Skeletal muscle satellite cell (primary cell): ENCODE measurements at regions not wholly inside any gene's neighbourhood (a gene's known extent, or its start where the extent isn't known, plus 50 kb on each side); places are given as distances from the start of the nearest gene placed in this dataset.

ENCODE experiments used
- H3K27me3 ChIP-seq: 2 replicates; pipeline ENCODE4 v1.7.0; 2013; ENCODE audit warnings: low read length; ENCODE audit not compliant: control insufficient read depth, insufficient read depth
- H3K36me3 ChIP-seq: 2 replicates; pipeline ENCODE4 v1.7.0; 2013; ENCODE audit warnings: mild to moderate bottlenecking, control low read depth, low read length; ENCODE audit not compliant: insufficient read depth
- H3K4me1 ChIP-seq: 2 replicates; pipeline ENCODE4 v1.7.0; 2013; ENCODE audit warnings: low read length; ENCODE audit not compliant: control insufficient read depth, insufficient read depth
- H3K4me2 ChIP-seq: 2 replicates; pipeline ENCODE4 v1.7.0; 2013; ENCODE audit warnings: mild to moderate bottlenecking, low read length
- H3K4me3 ChIP-seq: 2 replicates; pipeline ENCODE4 v1.7.0; 2013; ENCODE audit warnings: low read length
- H3K9ac ChIP-seq: 2 replicates; pipeline ENCODE4 v1.7.0; 2013; ENCODE audit warnings: mild to moderate bottlenecking, low read depth, low read length, moderate library complexity
- H3K9me3 ChIP-seq: replicated peaks from 2 replicates; pipeline ENCODE4 v1.7.0; 2013; ENCODE audit warnings: mild to moderate bottlenecking, control low read depth, low read length

DNA sequence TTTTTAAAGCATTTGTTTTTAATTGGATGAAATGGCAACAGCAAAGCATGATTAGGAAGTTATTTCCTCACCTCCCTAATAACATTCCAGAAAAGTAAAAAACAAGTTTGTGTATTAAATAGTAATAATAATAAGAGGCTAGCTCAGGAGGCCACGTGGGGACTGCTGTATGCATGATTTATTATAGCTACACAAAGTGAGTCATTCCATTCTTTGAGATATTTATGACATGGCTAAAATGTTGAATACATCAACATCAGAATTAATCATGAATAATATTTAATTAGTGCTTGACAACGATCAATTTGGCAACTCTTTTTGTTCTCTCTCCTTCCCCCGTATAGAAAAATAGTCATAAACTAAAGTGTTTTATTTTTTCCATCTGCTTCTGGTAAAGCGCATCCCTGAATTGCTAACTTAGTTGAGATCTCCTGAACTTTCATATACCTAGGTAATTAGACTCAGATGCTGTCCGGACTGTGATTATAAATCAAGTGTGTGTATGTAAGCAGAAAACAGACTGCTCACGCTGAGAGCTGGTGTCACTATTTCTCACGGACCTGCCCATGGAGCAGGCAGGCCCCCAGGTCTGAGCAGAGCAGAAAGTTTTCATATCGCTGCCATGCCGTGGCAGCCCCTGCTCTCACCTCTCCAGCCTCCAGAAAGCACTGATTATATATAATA lies 125.7 kb downstream of the WT1 start:
- Histone ChIP-seq H3K27me3 (no peaks in the 10 kb centered on the region), H3K36me3 (no peaks in the 10 kb centered on the region), H3K4me1 (no peaks in the 10 kb centered on the region), H3K4me3 (no peak overlapping the region), H3K9me3 (no peaks in the 10 kb centered on the region), H3K9ac (no peak overlapping the region), H3K4me2 (no peak overlapping the region)

DNA sequence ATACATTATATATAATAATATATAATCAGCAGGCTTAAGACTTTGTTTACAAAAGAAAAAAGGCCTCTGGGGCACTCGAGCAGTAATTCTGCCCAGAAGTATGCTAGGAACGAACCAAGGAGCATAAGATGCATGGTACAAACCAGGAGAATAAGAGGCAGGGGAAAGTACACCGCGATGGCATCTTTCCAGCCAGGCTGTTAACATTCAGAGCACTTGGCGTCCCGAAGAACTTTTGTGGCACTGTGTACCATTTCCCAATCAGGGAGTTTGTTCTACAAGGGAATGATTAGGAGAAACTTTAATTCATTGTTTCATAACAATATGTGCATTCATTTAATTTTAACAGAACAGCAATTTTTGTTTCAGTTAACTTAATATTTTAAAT lies 125.1 kb downstream of the WT1 start:
- no peak overlapping the region for H3K4me3 ChIP-seq
- no peak overlapping the region for H3K4me2 ChIP-seq
- no peaks in the 10 kb centered on the region for H3K36me3 ChIP-seq
- H3K4me1 ChIP-seq, result no peaks in the 10 kb centered on the region
- no peaks in the 10 kb centered on the region for H3K27me3 ChIP-seq
- H3K9me3 ChIP-seq, result no peaks in the 10 kb centered on the region
- no peak overlapping the region for H3K9ac ChIP-seq

DNA sequence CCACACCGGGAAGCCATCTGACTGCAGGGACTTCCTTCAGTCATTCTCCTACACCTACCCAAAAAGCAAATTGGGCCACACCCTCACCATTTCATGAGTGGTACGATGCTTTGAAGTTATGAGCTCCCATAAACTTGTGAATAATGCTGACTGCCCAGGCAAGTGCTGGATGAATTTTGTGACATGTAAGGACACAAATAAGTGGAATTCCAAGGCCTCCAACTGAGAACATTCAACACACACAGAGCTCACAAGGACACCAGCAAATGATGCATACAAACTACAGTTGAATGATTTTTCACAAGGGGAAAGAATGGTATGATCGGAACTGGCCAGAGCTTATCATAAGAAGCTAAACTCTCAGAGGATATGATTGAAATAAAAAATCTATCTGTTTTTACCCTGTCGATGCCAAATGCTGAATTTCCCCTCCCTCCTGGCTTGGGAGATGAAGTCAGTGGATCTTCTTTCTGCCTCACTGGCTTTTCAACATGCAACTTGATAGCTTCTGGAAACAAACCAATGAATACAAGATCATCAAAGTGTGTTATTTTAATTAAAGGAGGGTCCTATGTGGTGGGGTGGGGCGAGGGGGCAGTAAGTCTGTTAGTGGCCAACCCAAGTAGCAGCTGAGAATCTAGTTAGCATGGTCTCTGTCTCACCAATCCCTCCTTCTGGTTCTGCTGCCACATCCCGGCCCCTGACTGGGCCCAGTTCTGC lies 123.8 kb downstream of the WT1 start:
- H3K9ac ChIP-seq, result no peak overlapping the region
- no peaks in the 10 kb centered on the region for H3K27me3 ChIP-seq
- no peaks in the 10 kb centered on the region for H3K9me3 ChIP-seq
- H3K4me3 ChIP-seq, result no peak overlapping the region
- no peaks in the 10 kb centered on the region for H3K4me1 ChIP-seq
- H3K4me2 ChIP-seq, result no peak overlapping the region
- no peaks in the 10 kb centered on the region for H3K36me3 ChIP-seq

DNA sequence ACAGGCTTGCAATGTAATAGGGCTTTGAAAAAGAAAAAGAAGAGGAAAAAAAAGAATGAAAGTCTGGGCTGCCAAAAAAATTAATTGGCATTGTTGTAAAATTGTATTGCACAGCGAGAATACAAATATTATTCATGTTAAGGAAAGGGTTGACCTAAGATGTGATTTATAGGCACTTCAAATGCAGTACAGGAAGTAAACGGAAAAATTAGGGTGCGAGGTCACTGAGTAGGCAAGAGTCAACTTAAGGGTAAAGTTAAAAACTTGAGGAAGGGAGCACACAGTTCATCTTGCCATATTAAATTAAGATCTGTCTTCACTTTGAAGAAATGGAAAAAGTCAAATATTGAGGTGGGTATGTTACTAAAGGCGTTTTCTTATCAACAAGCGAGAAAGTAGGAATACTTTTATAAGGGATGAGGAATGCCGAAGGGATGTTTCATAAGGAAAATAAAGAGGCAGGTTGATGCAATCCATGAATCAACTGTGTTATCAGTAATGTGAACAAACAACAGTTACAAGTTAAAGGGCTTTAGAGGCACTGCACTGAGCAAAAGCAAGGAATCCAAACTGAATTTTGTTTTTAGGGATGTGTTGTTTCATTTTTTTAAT lies 123.0 kb downstream of the WT1 start:
- no peak overlapping the region for H3K4me2 ChIP-seq
- no peak overlapping the region for H3K4me3 ChIP-seq
- peaks cover 2% of the 10 kb centered on the region for H3K27me3 ChIP-seq
- H3K36me3 ChIP-seq, result no peaks in the 10 kb centered on the region
- H3K4me1 ChIP-seq, result no peaks in the 10 kb centered on the region
- no peaks in the 10 kb centered on the region for H3K9me3 ChIP-seq
- H3K9ac ChIP-seq, result no peak overlapping the region

DNA sequence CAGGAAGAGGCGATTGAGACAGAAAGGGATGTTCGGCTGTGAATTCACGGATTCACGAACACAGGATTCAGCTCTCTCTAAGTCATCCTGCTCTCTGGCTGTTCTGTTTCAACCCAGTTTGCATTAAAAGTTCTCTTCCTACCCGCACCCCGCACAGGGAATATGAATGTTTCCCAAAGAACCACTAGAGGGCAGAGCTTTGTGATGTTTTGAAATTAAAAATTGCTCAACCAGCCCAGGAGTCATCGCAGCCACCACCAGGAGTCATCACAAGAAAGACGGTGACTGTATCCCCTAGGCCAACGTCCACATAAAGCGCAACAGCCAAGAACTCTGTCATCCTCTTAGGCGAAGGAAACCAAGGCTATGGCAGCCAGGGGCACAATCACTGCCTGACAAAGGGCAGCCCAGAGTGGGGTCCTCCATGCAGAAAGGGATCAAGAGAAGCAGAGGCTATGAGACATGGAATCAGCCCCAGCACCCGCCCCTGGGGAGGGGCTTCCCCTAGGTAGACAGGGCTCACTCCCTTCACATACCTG lies 122.4 kb downstream of the WT1 start:
- no peak overlapping the region for H3K4me2 ChIP-seq
- peaks cover 2% of the 10 kb centered on the region for H3K27me3 ChIP-seq
- H3K9me3 ChIP-seq, result no peaks in the 10 kb centered on the region
- no peak overlapping the region for H3K4me3 ChIP-seq
- H3K4me1 ChIP-seq, result no peaks in the 10 kb centered on the region
- no peak overlapping the region for H3K9ac ChIP-seq
- no peaks in the 10 kb centered on the region for H3K36me3 ChIP-seq

DNA sequence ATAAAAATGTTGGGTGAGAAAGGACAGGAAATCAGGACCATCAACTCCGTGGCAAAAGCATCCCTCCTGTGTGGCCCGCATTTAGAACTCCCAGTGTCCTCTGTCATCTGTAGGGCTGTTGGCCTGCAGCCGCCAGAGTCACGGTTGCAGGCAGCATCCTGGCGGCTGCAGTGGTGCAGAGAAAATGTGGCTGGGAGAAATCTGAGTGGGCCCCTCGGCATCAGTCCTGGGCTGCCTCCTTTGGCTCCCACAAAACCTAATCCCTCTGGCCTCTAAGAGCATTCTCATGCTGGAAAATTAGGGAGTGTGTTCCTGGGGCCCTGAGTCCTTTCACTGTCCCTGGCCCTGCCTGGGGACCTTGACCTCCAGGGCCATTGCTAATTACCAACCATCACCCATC lies 121.9 kb downstream of the WT1 start:
- Histone ChIP-seq H3K4me1 (no peaks in the 10 kb centered on the region), H3K4me2 (no peak overlapping the region), H3K9ac (no peak overlapping the region), H3K9me3 (no peaks in the 10 kb centered on the region), H3K4me3 (no peak overlapping the region), H3K27me3 (peaks cover 2% of the 10 kb centered on the region), H3K36me3 (no peaks in the 10 kb centered on the region)

DNA sequence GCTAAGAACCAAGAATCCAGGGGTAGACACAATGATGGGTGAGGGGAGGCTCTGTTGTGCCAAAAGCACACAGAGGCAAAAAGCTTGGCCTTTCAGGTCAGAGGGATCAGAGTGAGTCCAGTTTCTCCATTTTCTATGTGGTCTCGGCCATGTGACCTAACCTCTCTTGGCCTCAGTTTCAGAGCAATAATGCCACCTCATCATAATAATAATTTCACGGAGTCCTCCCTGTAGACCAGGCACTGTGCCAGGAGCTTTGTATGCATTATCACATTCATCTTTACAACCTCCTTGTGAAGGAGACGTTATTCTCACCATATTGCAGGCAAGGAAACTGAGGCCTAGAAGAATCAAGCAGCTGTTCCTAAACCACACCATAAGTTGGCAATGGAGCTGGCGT lies 120.2 kb downstream of the WT1 start:
- Histone ChIP-seq H3K36me3 (no peaks in the 10 kb centered on the region), H3K4me1 (no peaks in the 10 kb centered on the region), H3K4me2 (no peak overlapping the region), H3K27me3 (peaks cover 9% of the 10 kb centered on the region), H3K9me3 (no peaks in the 10 kb centered on the region), H3K4me3 (no peak overlapping the region), H3K9ac (no peak overlapping the region)

DNA sequence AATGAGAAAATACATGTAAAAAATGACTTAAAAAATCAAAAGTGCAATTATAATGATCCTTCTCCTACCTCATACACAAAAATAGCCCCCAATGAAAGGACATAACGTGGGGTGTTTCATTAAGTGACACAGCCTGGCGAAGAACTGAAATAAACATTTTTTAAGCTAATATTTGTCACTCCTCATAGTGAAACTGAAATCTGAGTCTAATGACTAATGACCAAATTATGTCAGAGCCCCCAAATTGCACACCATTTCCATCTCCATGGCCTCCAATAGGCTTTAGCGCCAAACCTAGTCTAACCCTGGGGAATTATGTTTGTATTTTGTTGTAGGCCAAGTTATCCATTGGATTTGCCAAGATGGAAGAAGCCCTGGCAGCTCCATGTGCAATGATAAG lies 119.1 kb downstream of the WT1 start:
- H3K9ac ChIP-seq, result no peak overlapping the region
- no peaks in the 10 kb centered on the region for H3K9me3 ChIP-seq
- H3K27me3 ChIP-seq, result peaks cover 9% of the 10 kb centered on the region
- H3K4me2 ChIP-seq, result no peak overlapping the region
- no peaks in the 10 kb centered on the region for H3K4me1 ChIP-seq
- H3K36me3 ChIP-seq, result no peaks in the 10 kb centered on the region
- H3K4me3 ChIP-seq, result no peak overlapping the region

DNA sequence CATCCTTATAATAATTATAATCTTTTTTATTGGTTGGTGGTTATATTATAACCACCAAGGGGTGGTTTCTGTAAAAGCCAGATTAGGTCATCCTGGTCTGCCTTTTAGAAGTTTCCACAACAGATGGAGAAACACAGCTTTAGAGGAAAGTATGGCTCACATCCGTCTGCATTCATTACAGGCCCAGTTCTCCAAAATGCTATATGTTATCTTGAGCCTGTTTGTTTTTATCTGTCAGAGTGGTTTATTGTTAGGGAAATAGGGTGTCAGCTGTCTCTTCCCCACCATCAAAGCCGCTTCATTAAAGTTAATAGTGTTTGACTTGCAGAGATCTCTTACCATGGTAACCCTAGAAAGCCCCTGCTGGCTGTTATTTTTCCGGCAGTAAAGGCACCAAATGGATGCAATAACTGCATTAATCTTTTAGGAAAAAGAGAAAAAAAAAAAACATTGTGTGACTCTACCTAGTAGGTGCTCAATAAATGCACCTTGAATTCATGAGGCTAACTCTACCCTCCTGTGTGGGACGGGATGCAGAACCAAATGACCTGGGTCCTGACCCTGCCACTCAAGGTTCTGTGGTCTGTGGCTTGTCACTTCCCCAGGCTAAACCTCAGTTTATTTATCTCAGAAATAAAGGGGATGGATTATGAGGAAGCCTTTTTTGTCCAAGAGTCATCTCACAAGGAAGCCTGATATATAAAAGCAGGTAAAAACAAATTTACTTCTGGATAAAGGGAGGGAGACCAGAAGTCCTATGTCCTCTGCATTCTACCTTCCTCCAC lies 118.3 kb downstream of the WT1 start:
- H3K4me3 ChIP-seq, result no peak overlapping the region
- no peaks in the 10 kb centered on the region for H3K9me3 ChIP-seq
- no peak overlapping the region for H3K9ac ChIP-seq
- peaks cover 12% of the 10 kb centered on the region for H3K27me3 ChIP-seq
- no peaks in the 10 kb centered on the region for H3K4me1 ChIP-seq
- H3K36me3 ChIP-seq, result no peaks in the 10 kb centered on the region
- H3K4me2 ChIP-seq, result no peak overlapping the region

DNA sequence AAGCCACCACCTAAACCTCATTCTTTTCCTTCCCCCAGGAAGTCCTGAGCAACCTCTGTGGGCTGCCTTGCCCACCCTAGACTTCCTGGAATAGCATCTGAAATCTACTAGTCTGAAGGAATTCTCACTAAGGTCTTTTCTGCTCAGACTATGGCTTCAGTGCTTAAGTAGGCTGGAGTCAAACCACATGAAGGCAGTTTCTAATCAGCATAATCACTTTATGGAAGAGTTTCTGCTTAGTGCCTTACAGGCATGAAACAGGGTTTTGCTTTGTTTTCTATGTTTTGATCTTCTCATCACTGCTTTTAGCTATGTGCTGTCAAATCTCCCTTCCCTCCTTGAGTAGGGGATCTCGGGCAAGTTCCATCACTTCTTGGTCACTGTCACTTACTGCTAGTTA lies 117.7 kb downstream of the WT1 start:
- Histone ChIP-seq H3K9ac (no peak overlapping the region), H3K36me3 (no peaks in the 10 kb centered on the region), H3K4me2 (no peak overlapping the region), H3K27me3 (peaks cover 18% of the 10 kb centered on the region), H3K4me1 (no peaks in the 10 kb centered on the region), H3K9me3 (no peaks in the 10 kb centered on the region), H3K4me3 (no peak overlapping the region)
